CD1c-positive myeloid dendritic cell (primary cell): ENCODE measurements at regions not wholly inside any gene's neighbourhood (a gene's known extent, or its start where the extent isn't known, plus 50 kb on each side); places are given as distances from the start of the nearest gene placed in this dataset.

ENCODE experiments used
- DNase-seq: peaks from one replicate; pipeline ENCODE4 v3.0.0-alpha.2; 2016; ENCODE audit errors: extremely low spot score

- DNase-seq: no peak
Measured at GRCh38 chr15:53305101-53305500, 454.4 kb downstream of the WDR72 start.

- DNase-seq: no peak
Measured at GRCh38 chr15:53297828-53298227, 461.6 kb downstream of the WDR72 start.

GRCh38 chr15:53296603-53297002 is 462.9 kb downstream of the WDR72 start:
- no peak for DNase-seq

- no peak for DNase-seq
Measured at GRCh38 chr15:53295574-53295973, 463.9 kb downstream of the WDR72 start.

GRCh38 chr15:53288542-53288941 is 470.9 kb downstream of the WDR72 start:
- no peak for DNase-seq

- DNase-seq: no peak
Measured at GRCh38 chr15:53274630-53275029, 484.5 kb upstream of the ONECUT1 start.

- no peak for DNase-seq
Measured at GRCh38 chr15:53272116-53272515, 482.0 kb upstream of the ONECUT1 start.

GRCh38 chr15:53266176-53266575 is 476.0 kb upstream of the ONECUT1 start:
- DNase-seq: no peak

GRCh38 chr15:53260647-53261046 is 470.5 kb upstream of the ONECUT1 start:
- no peak for DNase-seq

- no peak for DNase-seq
Measured at GRCh38 chr15:53256457-53256856, 466.3 kb upstream of the ONECUT1 start.

GRCh38 chr15:53256043-53256442 is 465.9 kb upstream of the ONECUT1 start:
- DNase-seq: no peak

- DNase-seq: no peak
Measured at GRCh38 chr15:53251996-53252395, 461.9 kb upstream of the ONECUT1 start.

- no peak for DNase-seq
Measured at GRCh38 chr15:53251523-53251922, 461.4 kb upstream of the ONECUT1 start.

GRCh38 chr15:53247041-53247708 is 457.0 kb upstream of the ONECUT1 start:
- DNase-seq: no peak

- no peak for DNase-seq
Measured at GRCh38 chr15:53246404-53246803, 456.3 kb upstream of the ONECUT1 start.

- no peak for DNase-seq
Measured at GRCh38 chr15:53233801-53234200, 443.7 kb upstream of the ONECUT1 start.

GRCh38 chr15:53230473-53230872 is 440.3 kb upstream of the ONECUT1 start:
- no peak for DNase-seq

GRCh38 chr15:53226559-53226958 is 436.4 kb upstream of the ONECUT1 start:
- no peak for DNase-seq

GRCh38 chr15:53225781-53226180 is 435.6 kb upstream of the ONECUT1 start:
- DNase-seq: no peak

- no peak for DNase-seq
Measured at GRCh38 chr15:53224371-53224770, 434.2 kb upstream of the ONECUT1 start.

- DNase-seq: no peak
Measured at GRCh38 chr15:53223815-53224214, 433.7 kb upstream of the ONECUT1 start.

- DNase-seq: no peak
Measured at GRCh38 chr15:53218666-53219580, 428.8 kb upstream of the ONECUT1 start.

GRCh38 chr15:53216036-53216435 is 425.9 kb upstream of the ONECUT1 start:
- no peak for DNase-seq
